ENCODE measurements at regions not wholly inside any gene's neighbourhood (a gene's known extent, or its start where the extent isn't known, plus 50 kb on each side); places are given as distances from the start of the nearest gene placed in this dataset.

DNA sequence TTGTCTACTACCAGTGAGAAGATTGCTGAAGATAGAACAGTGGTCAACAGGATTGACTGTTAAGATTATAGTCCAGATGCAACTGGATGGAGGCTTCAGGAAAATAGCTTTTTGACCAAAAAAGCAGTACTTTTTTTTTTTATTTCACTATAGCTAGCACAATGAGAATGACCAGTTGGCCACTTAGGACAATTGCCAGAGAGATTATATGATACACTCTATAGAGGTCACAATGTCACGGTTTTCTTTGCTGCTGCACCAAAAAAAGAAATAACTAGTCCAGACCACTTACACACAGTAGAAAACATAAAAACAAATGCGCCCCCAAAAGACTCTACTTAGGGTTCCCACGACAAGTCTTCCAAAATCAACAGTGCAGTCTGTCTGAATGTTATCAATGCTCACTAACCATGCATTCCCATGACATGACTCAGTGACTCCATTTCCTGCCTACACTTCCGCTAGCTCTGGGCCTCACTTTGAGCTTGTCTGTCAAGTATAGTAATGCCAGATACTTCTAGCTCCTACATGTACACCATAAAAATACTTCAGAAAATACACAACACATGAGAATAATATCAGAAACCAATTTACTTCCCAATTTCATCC, 209.1 kb upstream of the STARD13 start:
- H3K36me3 Mint-ChIP-seq (ENCODE audit: low read depth, unreplicated experiment) = no peaks in the 10 kb centered on the region
- H3K27ac Mint-ChIP-seq (ENCODE audit: unreplicated experiment) = peak overlapping the region; percentile 97
- peak overlapping the region; percentile 53 for H3K4me2 ChIP-seq (ENCODE audit: low read length)

DNA sequence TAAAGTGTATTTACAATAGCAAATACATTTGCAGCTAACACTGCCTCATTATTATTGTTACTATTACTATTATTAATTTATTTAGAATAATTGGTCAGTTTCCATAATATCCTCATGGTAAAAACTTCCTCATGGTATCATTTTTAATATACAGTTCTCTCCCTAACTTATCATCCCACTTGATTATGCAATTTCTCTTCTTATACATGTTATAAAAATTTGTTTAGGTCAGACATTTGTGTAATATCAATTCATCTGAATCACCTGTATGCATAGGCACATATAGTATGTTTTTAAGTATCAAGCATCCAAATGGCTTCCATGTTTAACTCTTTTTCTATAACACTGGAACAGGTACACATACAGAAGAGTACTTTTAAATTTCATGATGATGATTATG, 210.8 kb upstream of the STARD13 start:
- no peak for TF ChIP-seq EZH2 (IDR thresholded peaks at IDR 0.05; ENCODE audit: insufficient read depth, low read length)
- TF ChIP-seq, protein P1, sequence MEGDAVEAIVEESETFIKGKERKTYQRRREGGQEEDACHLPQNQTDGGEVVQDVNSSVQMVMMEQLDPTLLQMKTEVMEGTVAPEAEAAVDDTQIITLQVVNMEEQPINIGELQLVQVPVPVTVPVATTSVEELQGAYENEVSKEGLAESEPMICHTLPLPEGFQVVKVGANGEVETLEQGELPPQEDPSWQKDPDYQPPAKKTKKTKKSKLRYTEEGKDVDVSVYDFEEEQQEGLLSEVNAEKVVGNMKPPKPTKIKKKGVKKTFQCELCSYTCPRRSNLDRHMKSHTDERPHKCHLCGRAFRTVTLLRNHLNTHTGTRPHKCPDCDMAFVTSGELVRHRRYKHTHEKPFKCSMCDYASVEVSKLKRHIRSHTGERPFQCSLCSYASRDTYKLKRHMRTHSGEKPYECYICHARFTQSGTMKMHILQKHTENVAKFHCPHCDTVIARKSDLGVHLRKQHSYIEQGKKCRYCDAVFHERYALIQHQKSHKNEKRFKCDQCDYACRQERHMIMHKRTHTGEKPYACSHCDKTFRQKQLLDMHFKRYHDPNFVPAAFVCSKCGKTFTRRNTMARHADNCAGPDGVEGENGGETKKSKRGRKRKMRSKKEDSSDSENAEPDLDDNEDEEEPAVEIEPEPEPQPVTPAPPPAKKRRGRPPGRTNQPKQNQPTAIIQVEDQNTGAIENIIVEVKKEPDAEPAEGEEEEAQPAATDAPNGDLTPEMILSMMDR (IDR thresholded peaks at IDR 0.05; ENCODE audit: insufficient read depth, low read depth, low read length) = no peak
- no peak overlapping the region for H3K4me3 ChIP-seq (ENCODE audit: insufficient read depth, low read depth, low read length)
- Mint-ChIP-seq H3K4me3 (ENCODE audit: unreplicated experiment) (no peak overlapping the region), H3K9me3 (ENCODE audit: unreplicated experiment) (no peaks in the 10 kb centered on the region), H3K36me3 (ENCODE audit: low read depth, unreplicated experiment) (no peaks in the 10 kb centered on the region), H3K27me3 (ENCODE audit: low read depth, unreplicated experiment) (no peaks in the 10 kb centered on the region), H3K4me1 (ENCODE audit: low read depth, unreplicated experiment) (peaks cover 29% of the 10 kb centered on the region), H3K27ac (ENCODE audit: unreplicated experiment) (no peak overlapping the region)
- H4K20me1 ChIP-seq (ENCODE audit: insufficient read depth, low read length) = no peaks in the 10 kb centered on the region
- no peaks in the 10 kb centered on the region for H3K36me3 ChIP-seq (ENCODE audit: insufficient read depth, low read length)
- peaks cover 34% of the 10 kb centered on the region for H3K4me1 ChIP-seq (ENCODE audit: insufficient read depth, low read length)
- peak overlapping the region; percentile 55 for H3K4me2 ChIP-seq (ENCODE audit: low read length)
- no peaks in the 10 kb centered on the region for H3K27me3 ChIP-seq (ENCODE audit: insufficient read depth, low read length)
- H3K27ac ChIP-seq (ENCODE audit: low read depth, low read length) = peak overlapping the region; percentile 89
- no peak overlapping the region for H2AFZ ChIP-seq (ENCODE audit: low read depth, low read length)
- no peaks in the 10 kb centered on the region for H3K79me2 ChIP-seq (ENCODE audit: insufficient read depth, low read length)
- FAIRE-seq (no peak), DNase-seq (ENCODE audit: low read depth) (no peak)
- no peaks in the 10 kb centered on the region for H3K9me3 ChIP-seq (ENCODE audit: insufficient read depth, low read depth, low read length)
- H3K9ac ChIP-seq (ENCODE audit: low read length) = peak overlapping the region; percentile 50

More for the DNA sequence above, 209.1 kb upstream of the STARD13 start:
- Histone ChIP-seq H3K79me2 (ENCODE audit: insufficient read depth, low read length) (no peaks in the 10 kb centered on the region), H2AFZ (ENCODE audit: low read depth, low read length) (no peak overlapping the region), H3K9ac (ENCODE audit: low read length) (peak overlapping the region; percentile 67), H3K36me3 (ENCODE audit: insufficient read depth, low read length) (no peaks in the 10 kb centered on the region), H4K20me1 (ENCODE audit: insufficient read depth, low read length) (no peaks in the 10 kb centered on the region), H3K27ac (ENCODE audit: low read depth, low read length) (peak overlapping the region; percentile 93), H3K4me3 (ENCODE audit: insufficient read depth, low read depth, low read length) (no peak overlapping the region), H3K27me3 (ENCODE audit: insufficient read depth, low read length) (no peaks in the 10 kb centered on the region), H3K4me1 (ENCODE audit: insufficient read depth, low read length) (peaks cover 37% of the 10 kb centered on the region), H3K9me3 (ENCODE audit: insufficient read depth, low read depth, low read length) (no peaks in the 10 kb centered on the region)
- Mint-ChIP-seq H3K27me3 (ENCODE audit: low read depth, unreplicated experiment) (no peaks in the 10 kb centered on the region), H3K4me3 (ENCODE audit: unreplicated experiment) (peak overlapping the region; percentile 67), H3K9me3 (ENCODE audit: unreplicated experiment) (peaks cover 2% of the 10 kb centered on the region), H3K4me1 (ENCODE audit: low read depth, unreplicated experiment) (peaks cover 29% of the 10 kb centered on the region)
- TF ChIP-seq, protein P1 (IDR thresholded peaks at IDR 0.05; ENCODE audit: insufficient read depth, low read depth, low read length) = no peak
- TF ChIP-seq EZH2 (IDR thresholded peaks at IDR 0.05; ENCODE audit: insufficient read depth, low read length) = no peak
- DNase-seq (ENCODE audit: low read depth) = peak; percentile 98
- FAIRE-seq = peak; percentile 98

DNA sequence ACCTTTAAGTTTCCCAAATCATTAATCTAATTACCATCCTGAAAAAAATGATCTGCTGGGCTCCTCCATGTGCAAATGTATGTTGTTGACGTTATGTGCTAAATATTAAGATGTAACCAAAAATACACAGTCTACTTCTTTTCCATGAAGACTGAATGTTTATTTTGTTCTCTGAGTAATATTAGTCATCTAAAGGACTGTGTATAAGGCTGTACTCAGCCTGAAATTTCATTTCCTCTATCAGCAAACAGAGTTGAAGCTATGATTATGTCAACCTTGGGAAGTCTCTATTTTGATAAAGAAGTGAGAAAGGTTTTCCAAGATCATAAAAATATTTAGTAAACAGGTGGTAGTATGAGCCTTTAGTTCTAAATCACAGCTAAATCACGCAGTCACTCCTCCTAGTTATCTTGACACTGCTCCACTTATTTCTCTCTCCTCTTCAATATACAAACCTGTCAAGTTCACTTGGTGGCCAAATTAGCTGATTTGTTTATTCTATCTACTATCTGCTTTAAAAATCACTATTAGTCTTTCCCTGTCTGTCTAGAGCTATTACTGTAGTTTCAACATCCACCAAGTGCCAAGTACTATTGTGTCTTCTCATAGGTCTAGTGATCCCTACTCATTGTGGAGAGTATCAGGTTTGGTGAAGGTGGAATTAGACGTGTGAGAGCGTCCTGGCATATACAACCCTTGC, 211.7 kb upstream of the STARD13 start:
- Histone ChIP-seq H3K4me1 (ENCODE audit: insufficient read depth, low read length) (peaks cover 34% of the 10 kb centered on the region), H4K20me1 (ENCODE audit: insufficient read depth, low read length) (no peaks in the 10 kb centered on the region), H3K36me3 (ENCODE audit: insufficient read depth, low read length) (no peaks in the 10 kb centered on the region), H3K9me3 (ENCODE audit: insufficient read depth, low read depth, low read length) (no peaks in the 10 kb centered on the region), H3K4me3 (ENCODE audit: insufficient read depth, low read depth, low read length) (no peak overlapping the region), H3K27me3 (ENCODE audit: insufficient read depth, low read length) (no peaks in the 10 kb centered on the region), H3K27ac (ENCODE audit: low read depth, low read length) (peak overlapping the region; percentile 89), H3K4me2 (ENCODE audit: low read length) (peak overlapping the region; percentile 55), H3K9ac (ENCODE audit: low read length) (peak overlapping the region; percentile 50), H2AFZ (ENCODE audit: low read depth, low read length) (no peak overlapping the region), H3K79me2 (ENCODE audit: insufficient read depth, low read length) (no peaks in the 10 kb centered on the region)
- H3K36me3 Mint-ChIP-seq (ENCODE audit: low read depth, unreplicated experiment) = no peaks in the 10 kb centered on the region
- DNase-seq (ENCODE audit: low read depth) = peak; percentile 67
- TF ChIP-seq, protein P1 (IDR thresholded peaks at IDR 0.05; ENCODE audit: insufficient read depth, low read depth, low read length) = no peak
- no peak for TF ChIP-seq EZH2 (IDR thresholded peaks at IDR 0.05; ENCODE audit: insufficient read depth, low read length)
- peak; percentile 78 for FAIRE-seq
- H3K27ac Mint-ChIP-seq (ENCODE audit: unreplicated experiment) = no peak overlapping the region
- H3K4me3 Mint-ChIP-seq (ENCODE audit: unreplicated experiment) = no peak overlapping the region
- no peaks in the 10 kb centered on the region for H3K27me3 Mint-ChIP-seq (ENCODE audit: low read depth, unreplicated experiment)
- H3K9me3 Mint-ChIP-seq (ENCODE audit: unreplicated experiment) = peaks cover 5% of the 10 kb centered on the region
- peaks cover 26% of the 10 kb centered on the region for H3K4me1 Mint-ChIP-seq (ENCODE audit: low read depth, unreplicated experiment)
